Endodermal cell (in vitro differentiated cells): ENCODE measurements at regions not wholly inside any gene's neighbourhood (a gene's known extent, or its start where the extent isn't known, plus 50 kb on each side); places are given as distances from the start of the nearest gene placed in this dataset.

Source experiments
- DNase-seq: peaks from one replicate; pipeline ENCODE4 v3.0.0-alpha.2; 2017
- H3K27ac ChIP-seq: 2 replicates; pipeline ENCODE4 v1.5.1; 2013; ENCODE audit warnings: mild to moderate bottlenecking, low read depth, low read length, moderate library complexity
- H3K27me3 ChIP-seq: 2 replicates; pipeline ENCODE4 v1.6.1; 2013; ENCODE audit warnings: mild to moderate bottlenecking, low read length, moderate library complexity; ENCODE audit not compliant: insufficient read depth, control insufficient read depth, poor library complexity, severe bottlenecking
- H3K36me3 ChIP-seq: 2 replicates; pipeline ENCODE4 v1.7.0; 2013; ENCODE audit warnings: mild to moderate bottlenecking, low read length, moderate library complexity; ENCODE audit not compliant: control insufficient read depth, insufficient read depth
- H3K4me1 ChIP-seq: one replicate; pipeline ENCODE4 v1.7.0; 2013; ENCODE audit warnings: low read length; ENCODE audit not compliant: control insufficient read depth, insufficient read depth
- H3K4me3 ChIP-seq: 2 replicates; pipeline ENCODE4 v1.5.1; 2013; ENCODE audit warnings: mild to moderate bottlenecking, low read length, moderate library complexity
- H3K9ac ChIP-seq: 2 replicates; pipeline ENCODE4 v1.6.1; 2013; ENCODE audit warnings: mild to moderate bottlenecking, low read length, moderate library complexity; ENCODE audit not compliant: poor library complexity, severe bottlenecking; ENCODE audit errors: extremely low read depth
- H3K9me3 ChIP-seq: 2 replicates; pipeline ENCODE4 v1.6.1; 2013; ENCODE audit warnings: mild to moderate bottlenecking, low read length, moderate library complexity; ENCODE audit not compliant: control insufficient read depth
- H3K27ac Mint-ChIP-seq: 2 replicates; pipeline ENCODE4 v1.8.0; 2020; ENCODE audit warnings: mixed read lengths
- H3K27me3 Mint-ChIP-seq: 2 replicates; pipeline ENCODE4 v1.8.0; 2021; ENCODE audit warnings: mild to moderate bottlenecking, mixed read lengths; ENCODE audit not compliant: insufficient read depth
- H3K36me3 Mint-ChIP-seq: 2 replicates; pipeline ENCODE4 v1.8.0; 2020; ENCODE audit warnings: low read depth, mixed read lengths
- H3K4me1 Mint-ChIP-seq: 2 replicates; pipeline ENCODE4 v1.8.0; 2020; ENCODE audit warnings: mixed read lengths
- H3K4me3 Mint-ChIP-seq: 2 replicates; pipeline ENCODE4 v1.8.0; 2020; ENCODE audit warnings: mild to moderate bottlenecking, moderate library complexity, mixed read lengths
- H3K9me3 Mint-ChIP-seq: 2 replicates; pipeline ENCODE4 v1.8.0; 2020; ENCODE audit warnings: mild to moderate bottlenecking, mixed read lengths
- CTCF ChIP-seq: fragments of 200-600 bp; sonication (generic); conservative IDR thresholded peaks from 2 replicates; pipeline ENCODE4 v1.5.0; 2021; ENCODE audit warnings: antibody characterized with exemption, mild to moderate bottlenecking
- WGBS, 2 experiments: methylation state at CpG; one replicate each; pipeline versions ENCODE4 v1.1.5 to v1.1.7; 2013; ENCODE audit warnings: missing lambda C conversion rate in 2 of 2, mixed read lengths in 1 of 2; ENCODE audit not compliant: insufficient coverage in 1 of 2, insufficient read length in 1 of 2; 5-methylcytosine and 5-hydroxymethylcytosine counted together

- peaks cover 5% of the 10 kb centered on the region for H3K4me1 Mint-ChIP-seq
- H3K4me3 Mint-ChIP-seq = no peak overlapping the region
- H3K36me3 ChIP-seq = no peaks in the 10 kb centered on the region
- no peak overlapping the region for H3K27ac Mint-ChIP-seq
- 91% methylated on average over 2 of the region's 2 CpGs; no CpG with 5 or more reads in 1 of the 2 experiments for WGBS, 2 experiments
- H3K27me3 ChIP-seq = no peaks in the 10 kb centered on the region
- DNase-seq = no peak
- H3K9me3 Mint-ChIP-seq = no peaks in the 10 kb centered on the region
- H3K9ac ChIP-seq = no peak overlapping the region
- no peak overlapping the region for H3K27ac ChIP-seq
- H3K4me1 ChIP-seq = no peaks in the 10 kb centered on the region
- peaks cover 4% of the 10 kb centered on the region for H3K9me3 ChIP-seq
- no peak for TF ChIP-seq CTCF
- H3K36me3 Mint-ChIP-seq = no peaks in the 10 kb centered on the region
- no peak overlapping the region for H3K4me3 ChIP-seq
- H3K27me3 Mint-ChIP-seq = no peaks in the 10 kb centered on the region
Observed at GRCh38 chr4:29262986-29263385, 1457.2 kb upstream of the PCDH7 start.

- Histone ChIP-seq H3K9ac (no peak overlapping the region), H3K27ac (no peak overlapping the region), H3K27me3 (no peaks in the 10 kb centered on the region), H3K9me3 (peaks cover 3% of the 10 kb centered on the region), H3K4me1 (no peaks in the 10 kb centered on the region), H3K4me3 (no peak overlapping the region), H3K36me3 (no peaks in the 10 kb centered on the region)
- Mint-ChIP-seq H3K9me3 (peaks cover 4% of the 10 kb centered on the region), H3K36me3 (no peaks in the 10 kb centered on the region), H3K27me3 (no peaks in the 10 kb centered on the region), H3K27ac (no peak overlapping the region), H3K4me1 (no peaks in the 10 kb centered on the region), H3K4me3 (no peak overlapping the region)
- no peak for TF ChIP-seq CTCF
- 93% methylated on average over 1 of the region's 1 CpG; no CpG with 5 or more reads in 1 of the 2 experiments for WGBS, 2 experiments
- DNase-seq = no peak
Observed at GRCh38 chr4:29276150-29276549, 1444.0 kb upstream of the PCDH7 start.

- H3K27ac Mint-ChIP-seq = no peak overlapping the region
- no peak overlapping the region for H3K4me3 Mint-ChIP-seq
- Histone ChIP-seq H3K36me3 (no peaks in the 10 kb centered on the region), H3K4me3 (no peak overlapping the region), H3K4me1 (no peaks in the 10 kb centered on the region), H3K9ac (no peak overlapping the region), H3K9me3 (peaks cover 3% of the 10 kb centered on the region), H3K27ac (no peak overlapping the region), H3K27me3 (no peaks in the 10 kb centered on the region)
- H3K4me1 Mint-ChIP-seq = no peaks in the 10 kb centered on the region
- H3K36me3 Mint-ChIP-seq = no peaks in the 10 kb centered on the region
- no peak for TF ChIP-seq CTCF
- DNase-seq = no peak
- no peaks in the 10 kb centered on the region for H3K27me3 Mint-ChIP-seq
- H3K9me3 Mint-ChIP-seq = peaks cover 4% of the 10 kb centered on the region
Observed at GRCh38 chr4:29277381-29277780, 1442.8 kb upstream of the PCDH7 start.
